ENCODE measurements at regions not wholly inside any gene's neighbourhood (a gene's known extent, or its start where the extent isn't known, plus 50 kb on each side); places are given as distances from the start of the nearest gene placed in this dataset.

DNA sequence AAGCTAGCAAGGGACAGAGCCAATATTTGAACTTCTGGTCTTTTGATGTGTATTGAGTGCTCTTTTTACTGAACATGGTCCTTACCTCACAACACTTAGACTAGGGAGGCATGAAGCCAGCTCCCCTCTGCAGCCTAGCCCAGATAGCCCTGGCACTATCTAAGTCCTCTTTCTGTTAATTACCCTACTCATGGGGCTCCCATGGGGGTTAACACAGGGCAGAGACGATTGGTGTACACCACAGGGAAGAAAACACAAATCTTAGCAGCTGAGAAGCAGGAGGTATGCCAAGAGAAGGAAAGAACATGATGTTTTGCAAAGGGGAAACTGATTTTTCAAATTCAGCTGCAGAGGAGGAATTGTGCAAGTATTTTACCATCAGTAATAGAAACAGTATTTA lies 383.8 kb downstream of the TMEM232 start:
- BruUV-seq (replicated peaks): no TSS peak
- H3K27me3 ChIP-seq (replicated peaks; ENCODE audit: control insufficient read depth, insufficient read depth, low read length): no peaks in the 10 kb centered on the region
- H3K4me3 Mint-ChIP-seq (ENCODE audit: unreplicated experiment): no peak overlapping the region
- no peaks in the 10 kb centered on the region for H3K36me3 ChIP-seq (ENCODE audit: control insufficient read depth, insufficient read depth, low read length)
- no peak overlapping the region for H3K4me3 ChIP-seq (ENCODE audit: low read depth, low read length)
- TF ChIP-seq, protein P1, sequence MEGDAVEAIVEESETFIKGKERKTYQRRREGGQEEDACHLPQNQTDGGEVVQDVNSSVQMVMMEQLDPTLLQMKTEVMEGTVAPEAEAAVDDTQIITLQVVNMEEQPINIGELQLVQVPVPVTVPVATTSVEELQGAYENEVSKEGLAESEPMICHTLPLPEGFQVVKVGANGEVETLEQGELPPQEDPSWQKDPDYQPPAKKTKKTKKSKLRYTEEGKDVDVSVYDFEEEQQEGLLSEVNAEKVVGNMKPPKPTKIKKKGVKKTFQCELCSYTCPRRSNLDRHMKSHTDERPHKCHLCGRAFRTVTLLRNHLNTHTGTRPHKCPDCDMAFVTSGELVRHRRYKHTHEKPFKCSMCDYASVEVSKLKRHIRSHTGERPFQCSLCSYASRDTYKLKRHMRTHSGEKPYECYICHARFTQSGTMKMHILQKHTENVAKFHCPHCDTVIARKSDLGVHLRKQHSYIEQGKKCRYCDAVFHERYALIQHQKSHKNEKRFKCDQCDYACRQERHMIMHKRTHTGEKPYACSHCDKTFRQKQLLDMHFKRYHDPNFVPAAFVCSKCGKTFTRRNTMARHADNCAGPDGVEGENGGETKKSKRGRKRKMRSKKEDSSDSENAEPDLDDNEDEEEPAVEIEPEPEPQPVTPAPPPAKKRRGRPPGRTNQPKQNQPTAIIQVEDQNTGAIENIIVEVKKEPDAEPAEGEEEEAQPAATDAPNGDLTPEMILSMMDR (IDR thresholded peaks at IDR 0.05; ENCODE audit: insufficient read depth in 1 of 2, low read depth in 1 of 2, low read length in 1 of 2, severe bottlenecking in 1 of 2, unreplicated experiment in 1 of 2): no peak
- peaks cover 13% of the 10 kb centered on the region for H3K4me1 Mint-ChIP-seq (ENCODE audit: low read depth, unreplicated experiment)
- no peaks in the 10 kb centered on the region for H3K27me3 Mint-ChIP-seq (ENCODE audit: insufficient read depth, unreplicated experiment)
- intact Hi-C loops (cut with micrococcal nuclease; ENCODE audit: unreplicated experiment): no loop called here
- CTCF ChIA-PET: interaction anchor here (0.7 kb wide), 1 partner anchor 106 kb away, joined by 6 read pairs; no protein-coding TSS in a partner anchor
- H3K36me3 Mint-ChIP-seq (ENCODE audit: insufficient read depth, unreplicated experiment): no peaks in the 10 kb centered on the region
- DNase-seq: no peak
- H3K9me3 Mint-ChIP-seq (ENCODE audit: unreplicated experiment): no peaks in the 10 kb centered on the region
- H3K9me3 ChIP-seq: no peaks in the 10 kb centered on the region
- peaks cover 19% of the 10 kb centered on the region for H3K4me1 ChIP-seq
- no peak overlapping the region for H3K27ac Mint-ChIP-seq (ENCODE audit: unreplicated experiment)
- POLR2A ChIA-PET: no interaction called here

DNA sequence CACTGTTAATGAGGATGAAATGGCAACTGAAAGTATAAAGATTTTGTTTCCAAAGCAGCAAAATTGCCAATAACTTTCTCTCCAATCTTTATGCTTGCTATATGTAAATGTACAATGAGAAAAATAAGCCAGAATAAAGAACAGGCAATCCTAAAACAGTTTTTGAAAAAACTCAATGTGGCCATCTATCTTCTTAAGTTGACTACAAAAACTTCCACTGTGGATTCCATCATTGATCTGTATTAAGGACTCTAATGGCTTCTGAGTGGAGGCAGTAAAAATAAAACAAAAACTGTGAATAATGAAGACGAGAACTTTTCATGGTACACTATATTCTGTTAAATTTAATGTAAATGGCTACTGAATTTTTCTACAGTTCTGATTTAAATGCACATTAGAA lies 382.9 kb downstream of the TMEM232 start:
- Mint-ChIP-seq H3K27ac (ENCODE audit: unreplicated experiment) (no peak overlapping the region), H3K36me3 (ENCODE audit: insufficient read depth, unreplicated experiment) (no peaks in the 10 kb centered on the region), H3K27me3 (ENCODE audit: insufficient read depth, unreplicated experiment) (no peaks in the 10 kb centered on the region), H3K4me1 (ENCODE audit: low read depth, unreplicated experiment) (peaks cover 22% of the 10 kb centered on the region), H3K9me3 (ENCODE audit: unreplicated experiment) (no peaks in the 10 kb centered on the region), H3K4me3 (ENCODE audit: unreplicated experiment) (no peak overlapping the region)
- no peak for DNase-seq
- H3K9me3 ChIP-seq: no peaks in the 10 kb centered on the region
- H3K36me3 ChIP-seq (ENCODE audit: control insufficient read depth, insufficient read depth, low read length): no peaks in the 10 kb centered on the region
- no peaks in the 10 kb centered on the region for H3K27me3 ChIP-seq (replicated peaks; ENCODE audit: control insufficient read depth, insufficient read depth, low read length)
- intact Hi-C loops (cut with micrococcal nuclease; ENCODE audit: unreplicated experiment): no loop called here
- CTCF ChIA-PET: no interaction called here
- H3K4me3 ChIP-seq (ENCODE audit: low read depth, low read length): no peak overlapping the region
- no TSS peak for BruUV-seq (replicated peaks)
- POLR2A ChIA-PET: no interaction called here
- TF ChIP-seq, protein P1 (IDR thresholded peaks at IDR 0.05; ENCODE audit: insufficient read depth in 1 of 2, low read depth in 1 of 2, low read length in 1 of 2, severe bottlenecking in 1 of 2, unreplicated experiment in 1 of 2): no peak
- H3K4me1 ChIP-seq: peaks cover 25% of the 10 kb centered on the region

- no peaks in the 10 kb centered on the region for H3K9me3 ChIP-seq
- H3K27me3 ChIP-seq (replicated peaks; ENCODE audit: control insufficient read depth, insufficient read depth, low read length): no peaks in the 10 kb centered on the region
- H3K9me3 Mint-ChIP-seq (ENCODE audit: unreplicated experiment): no peaks in the 10 kb centered on the region
- H3K27me3 Mint-ChIP-seq (ENCODE audit: insufficient read depth, unreplicated experiment): no peaks in the 10 kb centered on the region
- intact Hi-C loops (cut with micrococcal nuclease; ENCODE audit: unreplicated experiment): no loop called here
- BruUV-seq (replicated peaks): no TSS peak
- ChIA-PET CTCF (no interaction called here), POLR2A (no interaction called here)
- H3K27ac Mint-ChIP-seq (ENCODE audit: unreplicated experiment): peak overlapping the region; percentile 13
- peaks cover 25% of the 10 kb centered on the region for H3K4me1 ChIP-seq
- no peaks in the 10 kb centered on the region for H3K36me3 Mint-ChIP-seq (ENCODE audit: insufficient read depth, unreplicated experiment)
- DNase-seq: no peak
- peaks cover 22% of the 10 kb centered on the region for H3K4me1 Mint-ChIP-seq (ENCODE audit: low read depth, unreplicated experiment)
- TF ChIP-seq, protein P1 (IDR thresholded peaks at IDR 0.05; ENCODE audit: insufficient read depth in 1 of 2, low read depth in 1 of 2, low read length in 1 of 2, severe bottlenecking in 1 of 2, unreplicated experiment in 1 of 2): no peak
- H3K36me3 ChIP-seq (ENCODE audit: control insufficient read depth, insufficient read depth, low read length): no peaks in the 10 kb centered on the region
- H3K4me3 Mint-ChIP-seq (ENCODE audit: unreplicated experiment): no peak overlapping the region
- no peak overlapping the region for H3K4me3 ChIP-seq (ENCODE audit: low read depth, low read length)
Measured at GRCh38 chr5:110345623-110346022, 380.8 kb downstream of the TMEM232 start.
